Epithelial cell of proximal tubule (primary cell): ENCODE measurements at regions not wholly inside any gene's neighbourhood (a gene's known extent, or its start where the extent isn't known, plus 50 kb on each side); places are given as distances from the start of the nearest gene placed in this dataset.

Experiments used
- DNase-seq: peaks from one replicate; pipeline ENCODE4 v3.0.0-alpha.2; 2011; ENCODE audit warnings: low read depth
- H3K4me3 ChIP-seq: 2 replicates; pipeline ENCODE4 v1.5.1; 2011; ENCODE audit warnings: low read depth, mild to moderate bottlenecking, low read length
- TF ChIP-seq, protein P1 (sequence below): conservative IDR thresholded peaks from 2 replicates; pipeline ENCODE4 v1.5.1; 2012; ENCODE audit warnings: low read depth, mild to moderate bottlenecking, low read length

GRCh38 chr9:130766021-130766926 is 68.8 kb upstream of the ABL1 start:
- DNase-seq: peak; percentile 55
- no peak overlapping the region for H3K4me3 ChIP-seq
- TF ChIP-seq, protein P1, sequence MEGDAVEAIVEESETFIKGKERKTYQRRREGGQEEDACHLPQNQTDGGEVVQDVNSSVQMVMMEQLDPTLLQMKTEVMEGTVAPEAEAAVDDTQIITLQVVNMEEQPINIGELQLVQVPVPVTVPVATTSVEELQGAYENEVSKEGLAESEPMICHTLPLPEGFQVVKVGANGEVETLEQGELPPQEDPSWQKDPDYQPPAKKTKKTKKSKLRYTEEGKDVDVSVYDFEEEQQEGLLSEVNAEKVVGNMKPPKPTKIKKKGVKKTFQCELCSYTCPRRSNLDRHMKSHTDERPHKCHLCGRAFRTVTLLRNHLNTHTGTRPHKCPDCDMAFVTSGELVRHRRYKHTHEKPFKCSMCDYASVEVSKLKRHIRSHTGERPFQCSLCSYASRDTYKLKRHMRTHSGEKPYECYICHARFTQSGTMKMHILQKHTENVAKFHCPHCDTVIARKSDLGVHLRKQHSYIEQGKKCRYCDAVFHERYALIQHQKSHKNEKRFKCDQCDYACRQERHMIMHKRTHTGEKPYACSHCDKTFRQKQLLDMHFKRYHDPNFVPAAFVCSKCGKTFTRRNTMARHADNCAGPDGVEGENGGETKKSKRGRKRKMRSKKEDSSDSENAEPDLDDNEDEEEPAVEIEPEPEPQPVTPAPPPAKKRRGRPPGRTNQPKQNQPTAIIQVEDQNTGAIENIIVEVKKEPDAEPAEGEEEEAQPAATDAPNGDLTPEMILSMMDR: no peak

- TF ChIP-seq, protein P1: no peak
- no peak overlapping the region for H3K4me3 ChIP-seq
- no peak for DNase-seq
Observed at GRCh38 chr9:130766927-130767307, 68.1 kb upstream of the ABL1 start.

DNA sequence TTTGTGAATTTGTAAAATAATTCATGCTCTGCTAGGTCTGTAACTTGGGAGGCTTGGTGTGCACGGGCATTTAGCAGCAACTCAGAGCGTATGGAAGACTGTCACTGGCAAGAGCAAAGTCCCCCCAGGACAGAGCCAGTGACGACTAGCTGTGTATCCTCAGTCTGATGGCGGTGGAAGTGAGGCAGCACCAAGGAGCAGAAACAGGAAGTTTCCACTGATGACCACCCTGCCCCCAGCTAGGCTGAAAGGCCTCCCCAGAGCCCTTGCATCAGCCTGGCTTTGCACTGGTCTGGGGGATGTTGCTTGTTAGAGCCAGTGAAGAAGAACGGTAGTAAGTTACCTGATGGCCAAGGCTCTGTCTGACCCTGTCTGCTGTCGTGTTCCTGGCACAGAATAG is 66.8 kb upstream of the ABL1 start:
- no peak for DNase-seq
- TF ChIP-seq, protein P1: no peak
- H3K4me3 ChIP-seq: no peak overlapping the region

DNA sequence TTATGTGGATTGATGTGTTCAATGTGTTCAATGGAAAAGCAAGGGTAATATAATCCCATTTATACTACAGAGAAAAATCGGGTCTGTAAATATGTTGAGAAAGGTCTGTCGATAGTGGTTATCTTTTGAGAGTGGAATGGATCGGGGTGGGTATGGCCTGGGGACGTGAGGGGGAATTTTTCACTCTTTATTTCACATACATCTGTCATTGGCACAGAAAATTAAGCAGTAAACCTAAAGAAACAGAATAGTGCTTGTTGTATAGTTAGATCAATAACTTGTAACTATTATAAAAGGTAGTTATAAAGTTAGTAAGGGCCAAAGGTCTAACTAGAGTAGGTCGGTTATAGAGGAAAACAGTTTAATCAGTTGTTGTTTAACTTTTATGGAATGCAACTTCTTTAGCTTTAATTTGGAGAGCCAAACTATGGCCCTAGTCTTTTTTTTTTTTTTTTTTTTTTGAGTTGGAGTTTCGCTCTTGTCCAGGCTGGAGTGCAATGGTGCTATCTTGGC is 66.1 kb upstream of the ABL1 start:
- TF ChIP-seq, protein P1: no peak
- no peak for DNase-seq

DNA sequence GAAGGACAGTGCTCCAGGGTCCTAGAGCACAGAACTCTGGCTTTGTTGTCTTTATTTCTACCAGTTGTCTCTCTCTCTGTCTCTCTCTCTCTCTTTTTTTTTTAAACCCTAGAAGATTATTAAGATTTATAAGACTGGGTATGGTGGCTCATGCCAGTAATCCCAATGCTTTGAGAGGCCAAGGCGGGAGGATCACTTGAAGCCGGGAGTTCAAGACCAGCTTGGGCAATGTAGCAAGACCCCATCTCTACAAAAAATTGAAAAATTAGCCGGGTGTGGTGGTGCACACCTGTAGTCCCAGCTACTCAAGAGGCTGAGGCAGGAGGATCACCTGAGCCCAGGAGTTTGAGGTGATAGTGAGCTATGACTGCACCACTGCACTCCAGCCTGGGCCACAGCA is 65.0 kb upstream of the ABL1 start:
- TF ChIP-seq, protein P1: no peak
- DNase-seq: no peak
- no peak overlapping the region for H3K4me3 ChIP-seq

More for the DNA sequence above, 66.1 kb upstream of the ABL1 start:
- H3K4me3 ChIP-seq: no peak overlapping the region

DNA sequence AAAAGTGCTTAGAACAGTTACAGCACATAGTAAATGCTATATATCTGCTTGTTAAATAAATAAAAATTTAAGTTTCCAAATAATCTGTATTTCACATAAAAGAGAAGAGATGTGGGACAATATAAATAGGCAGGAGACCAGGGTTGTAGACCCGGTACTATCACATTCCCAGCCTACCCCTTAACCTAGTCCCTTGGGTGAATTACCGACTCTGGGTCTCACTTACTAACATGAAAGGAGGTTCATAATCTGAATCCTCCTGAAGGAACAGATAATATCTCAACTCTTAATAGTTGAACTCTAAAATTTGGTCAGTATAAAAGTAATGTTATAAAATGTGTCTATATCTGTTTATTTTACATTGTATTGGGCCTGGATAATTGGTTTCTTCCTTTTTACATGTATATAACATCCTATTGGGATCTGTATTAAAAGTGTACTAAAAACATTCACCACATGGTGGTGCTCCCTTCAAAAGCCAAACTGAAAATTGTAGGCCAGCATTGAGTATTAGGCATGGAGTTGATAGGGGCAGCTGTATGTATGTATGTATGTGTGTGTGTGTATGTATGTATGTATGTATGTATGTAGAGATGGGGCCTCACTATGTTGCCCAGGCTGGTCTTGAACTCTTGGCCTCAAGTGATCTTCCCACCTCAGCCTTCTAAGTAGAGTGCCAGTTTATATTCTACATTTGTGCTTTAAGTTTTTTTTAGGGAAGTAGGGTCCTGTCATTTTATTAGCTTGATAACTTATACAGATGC is 64.2 kb upstream of the ABL1 start:
- H3K4me3 ChIP-seq: no peak overlapping the region
- TF ChIP-seq, protein P1: peak; percentile 66
- no peak for DNase-seq
